ENCODE measurements at regions not wholly inside any gene's neighbourhood (a gene's known extent, or its start where the extent isn't known, plus 50 kb on each side); places are given as distances from the start of the nearest gene placed in this dataset.

- Mint-ChIP-seq H3K27ac (no peak overlapping the region), H3K4me3 (no peak overlapping the region)
- H2AK5ac ChIP-seq (ENCODE audit: insufficient read length, low read length), result no peak overlapping the region
Observed at GRCh38 chr5:30894811-30895210, 298.7 kb upstream of the CDH6 start.

More at GRCh38 chr5:30894811-30895210, 298.7 kb upstream of the CDH6 start:
- H3K4me1 ChIP-seq (ENCODE audit: insufficient read depth, low read length), result no peaks in the 10 kb centered on the region
- no peak overlapping the region for H3K14ac ChIP-seq (ENCODE audit: insufficient read depth, low read length)
- H3K9me3 ChIP-seq (ENCODE audit: control insufficient read depth, low read depth, low read length), result no peaks in the 10 kb centered on the region
- H2BK15ac ChIP-seq (ENCODE audit: low read depth, low read length), result no peak overlapping the region
- Mint-ChIP-seq H3K36me3 (ENCODE audit: insufficient read depth in 1 of 3, low read depth in 3 of 3) (no peaks in the 10 kb centered on the region), H3K9me3 (no peaks in the 10 kb centered on the region), H3K27me3 (ENCODE audit: low read depth) (no peaks in the 10 kb centered on the region), H3K4me1 (0 out of 4 replicates have a peak, but pooled peaks cover 0 to 3% of the 10 kb centered on the region in 2 experiments)
- no peak overlapping the region for H2AFZ ChIP-seq (ENCODE audit: low read length)
- H2BK12ac ChIP-seq (ENCODE audit: insufficient read length, low read depth, low read length), result no peak overlapping the region
- no peaks in the 10 kb centered on the region for H3K23me2 ChIP-seq (ENCODE audit: insufficient read length, low read depth, low read length, poor library complexity, severe bottlenecking)
- DNase-seq, result no peak
- H3K27me3 ChIP-seq (ENCODE audit: insufficient read depth, low read length), result no peaks in the 10 kb centered on the region
- H3K18ac ChIP-seq (ENCODE audit: insufficient read length, low read depth, low read length), result no peak overlapping the region
- H4K8ac ChIP-seq (replicated peaks; ENCODE audit: insufficient read length, low read depth, low read length), result no peak overlapping the region
- no peaks in the 10 kb centered on the region for H3K79me1 ChIP-seq (ENCODE audit: insufficient read depth, low read depth, low read length, poor library complexity, severe bottlenecking)
- H3K4me2 ChIP-seq (ENCODE audit: insufficient read depth, insufficient read length, low read length), result no peak overlapping the region
- H3K56ac ChIP-seq (ENCODE audit: insufficient read length, low read depth, low read length), result no peak overlapping the region
- no peak overlapping the region for H2BK120ac ChIP-seq (ENCODE audit: low read depth, low read length, poor library complexity, severe bottlenecking)
- H2BK20ac ChIP-seq (ENCODE audit: low read depth, low read length, poor library complexity, severe bottlenecking), result no peak overlapping the region
- H3K4ac ChIP-seq (ENCODE audit: low read depth, low read length), result no peak overlapping the region
- no peaks in the 10 kb centered on the region for H3K79me2 ChIP-seq (ENCODE audit: insufficient read depth, low read length)
- H4K20me1 ChIP-seq (ENCODE audit: control insufficient read depth, insufficient read depth, insufficient read length), result no peaks in the 10 kb centered on the region
- no peak overlapping the region for H3K9ac ChIP-seq (ENCODE audit: extremely low read depth, insufficient read length, low read length)
- H3K27ac ChIP-seq (ENCODE audit: insufficient read length, low read depth, low read length), result no peak overlapping the region
- no peak overlapping the region for H3T11ph ChIP-seq (ENCODE audit: low read length)
- no peak overlapping the region for H2BK5ac ChIP-seq (ENCODE audit: insufficient read length, low read length)
- WGBS (ENCODE audit: extremely low coverage, insufficient read length, low lambda C conversion rate), result no CpG with 5 or more reads among the region's 2 CpGs
- H3K23ac ChIP-seq (ENCODE audit: insufficient read length, low read depth, low read length), result no peak overlapping the region
- H4K5ac ChIP-seq (ENCODE audit: insufficient read length, low read depth, low read length), result no peak overlapping the region
- H4K91ac ChIP-seq (ENCODE audit: insufficient read length, low read depth, low read length), result no peak overlapping the region
- TF ChIP-seq, protein P1, sequence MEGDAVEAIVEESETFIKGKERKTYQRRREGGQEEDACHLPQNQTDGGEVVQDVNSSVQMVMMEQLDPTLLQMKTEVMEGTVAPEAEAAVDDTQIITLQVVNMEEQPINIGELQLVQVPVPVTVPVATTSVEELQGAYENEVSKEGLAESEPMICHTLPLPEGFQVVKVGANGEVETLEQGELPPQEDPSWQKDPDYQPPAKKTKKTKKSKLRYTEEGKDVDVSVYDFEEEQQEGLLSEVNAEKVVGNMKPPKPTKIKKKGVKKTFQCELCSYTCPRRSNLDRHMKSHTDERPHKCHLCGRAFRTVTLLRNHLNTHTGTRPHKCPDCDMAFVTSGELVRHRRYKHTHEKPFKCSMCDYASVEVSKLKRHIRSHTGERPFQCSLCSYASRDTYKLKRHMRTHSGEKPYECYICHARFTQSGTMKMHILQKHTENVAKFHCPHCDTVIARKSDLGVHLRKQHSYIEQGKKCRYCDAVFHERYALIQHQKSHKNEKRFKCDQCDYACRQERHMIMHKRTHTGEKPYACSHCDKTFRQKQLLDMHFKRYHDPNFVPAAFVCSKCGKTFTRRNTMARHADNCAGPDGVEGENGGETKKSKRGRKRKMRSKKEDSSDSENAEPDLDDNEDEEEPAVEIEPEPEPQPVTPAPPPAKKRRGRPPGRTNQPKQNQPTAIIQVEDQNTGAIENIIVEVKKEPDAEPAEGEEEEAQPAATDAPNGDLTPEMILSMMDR (conservative IDR thresholded peaks at IDR 0.05), result no peak

All from H9 (cell line).